ENCODE measurements at regions not wholly inside any gene's neighbourhood (a gene's known extent, or its start where the extent isn't known, plus 50 kb on each side); places are given as distances from the start of the nearest gene placed in this dataset.
A peak's percentile ranks its signal among the peaks of the same experiment; 100 is the strongest.

- H3K9me3 Mint-ChIP-seq = no peaks in the 10 kb centered on the region
- no peak for TF ChIP-seq CTCF (IDR thresholded peaks at IDR 0.05; ENCODE audit: unreplicated experiment in 3 of 3)
- H3K4me1 Mint-ChIP-seq = peaks cover 30% of the 10 kb centered on the region
- H3K36me3 Mint-ChIP-seq (ENCODE audit: low read depth) = no peaks in the 10 kb centered on the region
- peak overlapping the region in 2 of 3 experiments; percentile 27 to 41 for H3K27ac Mint-ChIP-seq
- peaks cover 20% of the 10 kb centered on the region for H3K27me3 Mint-ChIP-seq (ENCODE audit: low read depth)
- H3K4me3 Mint-ChIP-seq = peak overlapping the region; percentile 59 to 70 (median 66)
Measured at GRCh38 chr6:125533710-125534397, 215.6 kb upstream of the HEY2 start.

GRCh38 chr6:125534430-125535263, 214.8 kb upstream of the HEY2 start:
- Mint-ChIP-seq H3K4me1 (peaks cover 22% of the 10 kb centered on the region), H3K9me3 (no peaks in the 10 kb centered on the region), H3K27ac (peak overlapping the region in 1 of 3 experiments; percentile 27), H3K4me3 (peak overlapping the region; percentile 59 to 70 (median 66)), H3K27me3 (ENCODE audit: low read depth) (peaks cover 20% of the 10 kb centered on the region), H3K36me3 (ENCODE audit: low read depth) (no peaks in the 10 kb centered on the region)
- no peak for TF ChIP-seq CTCF (IDR thresholded peaks at IDR 0.05; ENCODE audit: unreplicated experiment in 3 of 3)

GRCh38 chr6:125537090-125537489, 212.3 kb upstream of the HEY2 start:
- H3K27ac Mint-ChIP-seq = no peak overlapping the region
- H3K27me3 Mint-ChIP-seq (ENCODE audit: low read depth) = peaks cover 28% of the 10 kb centered on the region
- TF ChIP-seq CTCF (IDR thresholded peaks at IDR 0.05; ENCODE audit: unreplicated experiment in 3 of 3) = no peak
- H3K4me1 Mint-ChIP-seq = peaks cover 21% of the 10 kb centered on the region
- H3K9me3 Mint-ChIP-seq = no peaks in the 10 kb centered on the region
- H3K4me3 Mint-ChIP-seq = no peak overlapping the region
- H3K36me3 Mint-ChIP-seq (ENCODE audit: low read depth) = no peaks in the 10 kb centered on the region

GRCh38 chr6:125539892-125540291, 209.5 kb upstream of the HEY2 start:
- no peak overlapping the region for H3K27ac Mint-ChIP-seq
- peaks cover under 1% of the 10 kb centered on the region for H3K4me1 Mint-ChIP-seq
- TF ChIP-seq CTCF (IDR thresholded peaks at IDR 0.05; ENCODE audit: unreplicated experiment in 3 of 3) = no peak
- H3K36me3 Mint-ChIP-seq (ENCODE audit: low read depth) = no peaks in the 10 kb centered on the region
- H3K27me3 Mint-ChIP-seq (ENCODE audit: low read depth) = peaks cover 20% of the 10 kb centered on the region
- no peaks in the 10 kb centered on the region for H3K9me3 Mint-ChIP-seq
- no peak overlapping the region for H3K4me3 Mint-ChIP-seq

DNA sequence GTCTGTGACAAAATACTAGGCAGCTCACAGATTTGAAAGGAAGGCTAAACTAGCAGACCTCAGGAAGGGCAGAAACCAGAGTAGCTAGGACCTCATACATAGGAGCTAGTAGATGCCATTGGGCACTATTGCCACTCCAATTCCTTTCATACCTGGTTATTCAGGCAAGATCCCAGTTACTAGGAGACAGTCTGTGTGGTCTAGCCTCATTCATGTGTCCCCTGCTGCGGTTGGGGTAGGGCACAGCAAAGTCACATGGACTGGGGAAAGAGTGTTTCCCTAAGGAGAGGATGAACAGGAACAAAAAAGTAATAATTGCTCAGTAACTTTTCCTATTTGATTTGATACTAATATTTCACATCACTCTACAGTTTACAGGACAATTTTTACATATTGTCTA, 204.6 kb upstream of the HEY2 start:
- Mint-ChIP-seq H3K4me1 (peaks cover 7% of the 10 kb centered on the region), H3K9me3 (no peaks in the 10 kb centered on the region), H3K27me3 (ENCODE audit: low read depth) (peaks cover 12% of the 10 kb centered on the region), H3K27ac (no peak overlapping the region), H3K36me3 (ENCODE audit: low read depth) (no peaks in the 10 kb centered on the region), H3K4me3 (no peak overlapping the region)
- no peak for TF ChIP-seq CTCF (IDR thresholded peaks at IDR 0.05; ENCODE audit: unreplicated experiment in 3 of 3)
